ENCODE measurements at regions not wholly inside any gene's neighbourhood (a gene's known extent, or its start where the extent isn't known, plus 50 kb on each side); places are given as distances from the start of the nearest gene placed in this dataset.

DNA sequence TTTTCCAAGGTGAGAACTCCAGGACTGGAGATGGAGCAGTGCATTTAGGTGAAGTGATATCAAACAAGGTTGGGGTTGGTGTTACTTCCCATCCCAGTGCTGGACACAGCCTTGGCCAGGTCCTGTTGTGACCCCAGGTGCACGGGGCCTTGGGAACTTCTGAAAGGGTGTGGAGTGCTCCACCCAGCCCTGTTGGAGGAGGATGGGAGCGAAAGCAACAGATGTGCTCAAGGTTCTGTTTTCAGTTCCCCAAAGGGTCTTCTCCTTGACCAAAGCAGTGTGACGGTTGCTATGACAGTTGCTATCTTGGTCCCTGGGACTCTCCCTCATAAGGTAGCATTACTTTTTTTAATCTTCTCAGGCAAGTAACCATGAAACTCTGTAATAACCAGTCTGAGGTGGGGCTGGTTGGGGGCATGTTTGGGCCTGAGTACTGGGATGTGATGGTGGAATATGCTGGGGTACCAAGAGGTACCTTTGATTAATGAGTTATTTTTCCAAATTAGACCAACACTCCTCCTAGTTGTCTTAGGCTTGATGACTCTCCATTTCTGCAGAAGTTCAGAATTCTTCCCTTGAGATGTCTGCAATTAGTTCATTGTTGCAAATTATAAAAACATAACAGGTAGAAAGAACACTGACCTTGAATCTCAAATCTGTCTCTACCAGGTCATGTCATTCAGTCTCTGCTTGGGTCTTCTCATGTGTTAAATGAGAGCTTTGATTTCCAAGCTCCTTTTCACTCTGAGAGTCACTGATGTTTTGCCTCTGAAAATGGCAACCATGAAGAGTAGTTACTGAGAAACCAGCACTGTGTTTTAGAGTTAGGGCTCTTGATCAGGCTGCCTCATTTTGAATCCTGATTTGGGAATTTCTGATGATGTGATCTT lies 154.5 kb downstream of the RPIA start:
- Histone ChIP-seq H3K4me1 (no peaks in the 10 kb centered on the region), H3K27me3 (no peaks in the 10 kb centered on the region), H3K9me3 (no peaks in the 10 kb centered on the region), H3K27ac (no peak overlapping the region), H3K4me3 (no peak overlapping the region), H3K9ac (ENCODE audit: low read depth in 2 of 2, low read length in 2 of 2) (no peak overlapping the region), H3K36me3 (no peaks in the 10 kb centered on the region)
- no peak for DNase-seq
- intact Hi-C loops (cut with DNase I): no loop called here
- TF ChIP-seq, protein P1, sequence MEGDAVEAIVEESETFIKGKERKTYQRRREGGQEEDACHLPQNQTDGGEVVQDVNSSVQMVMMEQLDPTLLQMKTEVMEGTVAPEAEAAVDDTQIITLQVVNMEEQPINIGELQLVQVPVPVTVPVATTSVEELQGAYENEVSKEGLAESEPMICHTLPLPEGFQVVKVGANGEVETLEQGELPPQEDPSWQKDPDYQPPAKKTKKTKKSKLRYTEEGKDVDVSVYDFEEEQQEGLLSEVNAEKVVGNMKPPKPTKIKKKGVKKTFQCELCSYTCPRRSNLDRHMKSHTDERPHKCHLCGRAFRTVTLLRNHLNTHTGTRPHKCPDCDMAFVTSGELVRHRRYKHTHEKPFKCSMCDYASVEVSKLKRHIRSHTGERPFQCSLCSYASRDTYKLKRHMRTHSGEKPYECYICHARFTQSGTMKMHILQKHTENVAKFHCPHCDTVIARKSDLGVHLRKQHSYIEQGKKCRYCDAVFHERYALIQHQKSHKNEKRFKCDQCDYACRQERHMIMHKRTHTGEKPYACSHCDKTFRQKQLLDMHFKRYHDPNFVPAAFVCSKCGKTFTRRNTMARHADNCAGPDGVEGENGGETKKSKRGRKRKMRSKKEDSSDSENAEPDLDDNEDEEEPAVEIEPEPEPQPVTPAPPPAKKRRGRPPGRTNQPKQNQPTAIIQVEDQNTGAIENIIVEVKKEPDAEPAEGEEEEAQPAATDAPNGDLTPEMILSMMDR (IDR thresholded peaks at IDR 0.05): no peak

DNA sequence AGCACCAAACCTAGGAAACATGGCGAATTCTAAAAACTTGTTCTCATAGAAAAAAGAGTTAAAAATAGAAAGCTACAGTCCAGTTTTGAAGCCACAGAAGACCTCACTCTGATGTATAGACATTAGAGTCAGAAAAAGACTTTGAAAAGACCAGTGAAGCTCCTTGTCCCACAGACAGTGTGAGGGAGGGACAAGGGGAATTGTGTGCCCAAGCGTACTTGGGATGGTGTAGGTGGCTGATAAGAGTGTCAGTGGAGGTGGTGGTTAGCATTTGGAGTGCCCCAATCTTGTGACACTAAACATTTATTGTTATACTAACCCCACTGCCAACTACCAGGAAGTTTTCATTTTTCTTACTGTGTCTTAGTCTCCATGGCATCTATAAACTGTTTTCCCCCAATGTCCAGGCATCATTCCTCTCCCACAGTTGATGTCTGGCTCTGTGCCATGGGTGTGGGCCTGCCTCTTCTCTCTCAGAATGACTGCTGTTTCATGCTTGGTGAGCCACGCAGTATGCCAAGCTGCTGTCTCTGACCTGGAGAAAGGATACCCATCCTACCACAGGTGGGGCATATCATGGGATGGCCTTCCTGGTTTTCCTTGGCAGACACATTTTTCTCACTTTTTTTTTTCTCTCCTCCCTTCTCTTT lies 161.4 kb downstream of the RPIA start:
- Histone ChIP-seq H3K27me3 (no peaks in the 10 kb centered on the region), H3K36me3 (no peaks in the 10 kb centered on the region), H3K27ac (no peak overlapping the region), H3K9ac (ENCODE audit: low read depth in 2 of 2, low read length in 2 of 2) (no peak overlapping the region), H3K4me1 (no peaks in the 10 kb centered on the region), H3K4me3 (no peak overlapping the region), H3K9me3 (no peaks in the 10 kb centered on the region)
- no peak for DNase-seq
- intact Hi-C loops (cut with DNase I): no loop called here
- TF ChIP-seq, protein P1 (IDR thresholded peaks at IDR 0.05): no peak

DNA sequence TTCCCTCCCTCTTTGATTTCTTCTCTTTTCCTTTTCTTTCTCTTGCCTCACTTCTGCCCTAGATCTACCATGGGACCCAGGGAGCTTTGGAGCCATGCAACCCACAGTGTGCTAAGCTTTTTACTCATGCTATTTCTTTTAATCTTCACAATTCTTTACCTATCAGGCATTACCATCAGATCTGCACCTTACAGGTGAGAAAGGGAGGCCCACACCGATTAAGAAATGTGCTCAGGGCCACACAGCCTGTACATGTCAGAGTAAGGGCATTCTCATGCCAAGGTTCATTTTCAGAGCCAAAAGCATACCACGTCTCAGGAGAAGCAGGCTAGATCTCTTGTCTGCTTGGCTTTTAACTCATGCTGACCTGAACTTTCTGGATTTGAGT lies 161.9 kb downstream of the RPIA start:
- H3K36me3 ChIP-seq: no peaks in the 10 kb centered on the region
- no peak overlapping the region for H3K4me3 ChIP-seq
- no peaks in the 10 kb centered on the region for H3K9me3 ChIP-seq
- DNase-seq: no peak
- intact Hi-C loops (cut with DNase I): no loop called here
- no peak overlapping the region for H3K27ac ChIP-seq
- no peaks in the 10 kb centered on the region for H3K4me1 ChIP-seq
- H3K27me3 ChIP-seq: no peaks in the 10 kb centered on the region
- no peak overlapping the region for H3K9ac ChIP-seq (ENCODE audit: low read depth in 2 of 2, low read length in 2 of 2)
- TF ChIP-seq, protein P1 (IDR thresholded peaks at IDR 0.05): no peak

DNA sequence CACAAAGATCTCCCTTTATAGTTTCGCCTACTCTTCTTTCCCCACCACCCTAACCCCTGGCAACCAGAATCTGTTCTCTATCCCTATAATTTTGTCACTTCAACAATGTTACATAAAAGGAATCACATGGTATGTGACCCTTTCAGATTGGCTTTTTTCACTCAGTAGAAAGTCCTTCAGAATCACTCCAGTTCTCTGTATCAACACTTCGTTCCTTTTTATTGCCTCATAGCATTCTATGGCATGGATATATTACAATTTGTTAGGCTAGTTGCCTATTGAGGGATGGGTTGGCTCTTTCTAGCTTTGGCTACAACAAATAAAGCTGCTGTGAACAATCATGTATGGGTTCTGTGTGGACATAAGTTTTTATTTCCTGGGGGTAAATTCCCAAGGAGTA lies 163.1 kb downstream of the RPIA start:
- Histone ChIP-seq H3K36me3 (no peaks in the 10 kb centered on the region), H3K9ac (ENCODE audit: low read depth in 2 of 2, low read length in 2 of 2) (no peak overlapping the region)
- TF ChIP-seq, protein P1 (IDR thresholded peaks at IDR 0.05): no peak

DNA sequence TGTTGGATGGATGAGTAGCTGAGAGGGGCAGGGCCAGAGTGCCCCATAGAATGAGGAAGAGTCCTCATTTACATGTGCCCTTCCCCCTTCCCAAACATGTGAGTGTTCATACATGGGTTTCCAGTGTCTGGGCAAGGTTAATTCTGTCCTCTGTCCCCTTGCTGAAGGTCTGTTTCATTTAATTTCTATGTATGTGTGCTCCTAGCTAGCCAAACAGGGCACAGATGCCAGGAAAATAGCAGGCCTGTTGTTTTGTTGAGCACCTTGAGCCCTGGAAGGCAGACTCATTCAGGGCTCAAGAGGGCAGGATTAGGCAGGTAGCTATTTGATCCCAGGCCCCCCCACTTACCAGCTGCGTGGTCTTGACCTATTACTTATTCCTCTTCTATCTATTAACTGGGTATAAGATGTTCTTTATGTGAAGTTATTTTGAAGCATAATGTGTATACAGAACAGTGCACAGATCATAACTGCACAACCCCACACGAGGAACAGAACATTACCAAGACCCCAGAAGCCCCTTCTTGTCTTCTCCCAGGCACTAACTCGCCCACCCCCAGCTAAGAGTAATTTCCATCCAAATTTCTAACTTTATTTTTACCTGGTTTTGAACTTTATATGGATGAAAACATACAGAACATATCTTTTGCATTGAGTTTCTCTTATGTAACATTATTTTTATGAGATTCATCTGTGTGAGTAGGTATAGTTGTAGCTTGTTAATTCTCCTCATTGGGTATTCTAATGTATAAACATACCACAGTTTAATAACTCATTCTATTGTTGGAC lies 164.3 kb downstream of the RPIA start:
- no peaks in the 10 kb centered on the region for H3K27me3 ChIP-seq
- no peak overlapping the region for H3K4me3 ChIP-seq
- no peaks in the 10 kb centered on the region for H3K9me3 ChIP-seq
- DNase-seq: no peak
- no peaks in the 10 kb centered on the region for H3K36me3 ChIP-seq
- no peak overlapping the region for H3K27ac ChIP-seq
- intact Hi-C loops (cut with DNase I): no loop called here
- no peak overlapping the region for H3K9ac ChIP-seq (ENCODE audit: low read depth in 2 of 2, low read length in 2 of 2)
- H3K4me1 ChIP-seq: no peaks in the 10 kb centered on the region
- TF ChIP-seq, protein P1 (IDR thresholded peaks at IDR 0.05): no peak

More for the DNA sequence above, 163.1 kb downstream of the RPIA start:
- H3K27ac ChIP-seq: no peak overlapping the region
- no peaks in the 10 kb centered on the region for H3K4me1 ChIP-seq
- intact Hi-C loops (cut with DNase I): no loop called here
- H3K27me3 ChIP-seq: no peaks in the 10 kb centered on the region
- H3K9me3 ChIP-seq: no peaks in the 10 kb centered on the region
- no peak overlapping the region for H3K4me3 ChIP-seq
- no peak for DNase-seq
